T1000 (cell line): ENCODE measurements at regions not wholly inside any gene's neighbourhood (a gene's known extent, or its start where the extent isn't known, plus 50 kb on each side); places are given as distances from the start of the nearest gene placed in this dataset.

ENCODE experiments used
- DNase-seq: peaks from one replicate; lab custom pipeline; 2025; ENCODE audit warnings: mixed read lengths; lab: John Stamatoyannopoulos, UW

GRCh38 chr13:73751290-73751689, 382.9 kb downstream of the KLF12 start:
- DNase-seq: no peak

- no peak for DNase-seq
Measured at GRCh38 chr13:73748404-73748803, 385.8 kb downstream of the KLF12 start.

GRCh38 chr13:73745190-73745589, 389.0 kb downstream of the KLF12 start:
- no peak for DNase-seq

GRCh38 chr13:73742982-73743381, 391.2 kb downstream of the KLF12 start:
- DNase-seq: no peak

- no peak for DNase-seq
Measured at GRCh38 chr13:73741742-73742141, 392.5 kb downstream of the KLF12 start.

- no peak for DNase-seq
Measured at GRCh38 chr13:73741111-73741510, 393.1 kb downstream of the KLF12 start.

- no peak for DNase-seq
Measured at GRCh38 chr13:73740666-73741065, 393.5 kb downstream of the KLF12 start.

- no peak for DNase-seq
Measured at GRCh38 chr13:73739394-73739793, 394.8 kb downstream of the KLF12 start.

- DNase-seq: no peak
Measured at GRCh38 chr13:73738626-73739025, 395.6 kb downstream of the KLF12 start.

GRCh38 chr13:73737214-73737613, 397.0 kb downstream of the KLF12 start:
- DNase-seq: no peak

GRCh38 chr13:73733706-73734105, 400.5 kb downstream of the KLF12 start:
- no peak for DNase-seq

GRCh38 chr13:73732350-73732749, 401.9 kb downstream of the KLF12 start:
- DNase-seq: no peak

- DNase-seq: no peak
Measured at GRCh38 chr13:73731564-73731963, 402.6 kb downstream of the KLF12 start.

- no peak for DNase-seq
Measured at GRCh38 chr13:73730014-73730413, 404.2 kb downstream of the KLF12 start.

- no peak for DNase-seq
Measured at GRCh38 chr13:73729046-73729445, 405.2 kb downstream of the KLF12 start.

GRCh38 chr13:73722120-73722519, 412.1 kb downstream of the KLF12 start:
- DNase-seq: no peak

- no peak for DNase-seq
Measured at GRCh38 chr13:73721571-73721970, 412.6 kb downstream of the KLF12 start.

GRCh38 chr13:73720216-73720840, 413.9 kb downstream of the KLF12 start:
- DNase-seq: no peak

- DNase-seq: no peak
Measured at GRCh38 chr13:73718246-73718645, 416.0 kb downstream of the KLF12 start.

- DNase-seq: no peak
Measured at GRCh38 chr13:73717632-73718031, 416.6 kb downstream of the KLF12 start.

- no peak for DNase-seq
Measured at GRCh38 chr13:73715911-73716510, 418.2 kb downstream of the KLF12 start.

GRCh38 chr13:73715114-73715910, 418.9 kb downstream of the KLF12 start:
- DNase-seq: no peak

- no peak for DNase-seq
Measured at GRCh38 chr13:73714522-73714921, 419.7 kb downstream of the KLF12 start.
